NT2/D1 (cell line): ENCODE measurements at regions not wholly inside any gene's neighbourhood (a gene's known extent, or its start where the extent isn't known, plus 50 kb on each side); places are given as distances from the start of the nearest gene placed in this dataset.

Source experiments
- SUZ12 ChIP-seq: IDR thresholded peaks from 2 replicates; pipeline ENCODE4 v1.6.1; 2011; ENCODE audit not compliant: insufficient read length, insufficient read depth; ENCODE audit errors: extremely low read depth
- YY1 ChIP-seq: IDR thresholded peaks from 2 replicates; pipeline ENCODE4 v1.6.1; 2011; ENCODE audit not compliant: insufficient read length, insufficient read depth
- ZNF274 ChIP-seq: IDR thresholded peaks from 2 replicates; pipeline ENCODE4 v1.6.1; 2011; ENCODE audit warnings: mild to moderate bottlenecking, low read depth, low read length

GRCh38 chr20:57810511-57811373 lies 100.9 kb upstream of the PMEPA1 start:
- TF ChIP-seq SUZ12 (no peak), ZNF274 (no peak), YY1 (no peak)
